Upper lobe of left lung (tissue), 6 donors: ENCODE measurements at regions not wholly inside any gene's neighbourhood (a gene's known extent, or its start where the extent isn't known, plus 50 kb on each side); places are given as distances from the start of the nearest gene placed in this dataset.

Source experiments
- ATAC-seq, 2 donors: fragments of 200-7000 bp; cut with Tn5 transposase; one replicate each; pipeline ENCODE4 v1.9.1; 2022; ENCODE audit warnings: mild to moderate bottlenecking in 2 of 2, moderate library complexity in 2 of 2; ENCODE audit not compliant: low FRiP score in 2 of 2
- DNase-seq, 2 donors: peaks; one replicate each; pipeline ENCODE4 v3.0.0-alpha.2; 2019 to 2020
- H3K27ac ChIP-seq, 4 donors: fragments of 200-600 bp; sonication (generic); one replicate each; pipeline ENCODE4 v1.5.1; 2016 to 2019
- H3K27me3 ChIP-seq, 4 donors: fragments of 200-600 bp; sonication (generic); one replicate each; pipeline ENCODE4 v1.5.1; 2017 to 2019
- H3K36me3 ChIP-seq, 4 donors: fragments of 200-600 bp; sonication (generic); one replicate each; pipeline ENCODE4 v1.5.1; 2016 to 2019
- H3K4me1 ChIP-seq, 4 donors: fragments of 200-600 bp; sonication (generic); one replicate each; pipeline ENCODE4 v1.5.1; 2018 to 2019
- H3K4me3 ChIP-seq, 4 donors: fragments of 200-600 bp; sonication (generic); one replicate each; pipeline ENCODE4 v1.5.1; 2017 to 2019; ENCODE audit warnings: mild to moderate bottlenecking in 2 of 4, moderate library complexity in 1 of 4
- H3K9me3 ChIP-seq, 4 donors: fragments of 200-600 bp; sonication (generic); one replicate each; pipeline ENCODE4 v1.5.1; 2018 to 2019
- CTCF ChIP-seq, 6 experiments: fragments of 450-650 bp in 4 of 6; fragments of 200-600 bp in 2 of 6; sonication (generic) in 2 of 6; IDR thresholded peaks; one replicate each; pipeline ENCODE4 v1.5.1; 2016 to 2019; ENCODE audit warnings: antibody characterized with exemption in 6 of 6
- EP300 ChIP-seq, 4 donors: sonication (generic); formaldehyde crosslinking; IDR thresholded peaks; one replicate each; pipeline ENCODE4 v1.5.1; 2017; ENCODE audit warnings: antibody characterized with exemption in 4 of 4, control low read depth in 2 of 4
- POLR2A ChIP-seq, 4 donors: fragments of 450-650 bp; IDR thresholded peaks; one replicate each; pipeline ENCODE4 v1.5.1; 2016 to 2017; ENCODE audit warnings: antibody characterized with exemption in 4 of 4, mild to moderate bottlenecking in 2 of 4
- POLR2AphosphoS5 ChIP-seq, 2 donors: sonication (generic); formaldehyde crosslinking; IDR thresholded peaks; one replicate each; pipeline ENCODE4 v1.5.1; 2017; ENCODE audit warnings: antibody characterized with exemption in 2 of 2
- WGBS, 2 donors: methylation state at CpG; one replicate each; pipeline ENCODE4 v1.1.5; 2017 to 2018; 5-methylcytosine and 5-hydroxymethylcytosine counted together
- donor health status: DM: no; HTN: no; CAD: no; lungs with moderate emphysema.
- donor health status: DM: no; HTN: yes; CAD: no; lungs with severe emphysema.

GRCh38 chr10:64750672-64751071, 1229.5 kb downstream of the REEP3 start:
- WGBS, 2 donors = 61 to 65% methylated on average over 2 of the region's 2 CpGs
- no peak for DNase-seq
- Histone ChIP-seq H3K4me1 (no peaks in the 10 kb centered on the region), H3K27me3 (no peaks in the 10 kb centered on the region), H3K27ac (no peak overlapping the region), H3K9me3 (no peaks in the 10 kb centered on the region), H3K36me3 (no peaks in the 10 kb centered on the region), H3K4me3 (no peak overlapping the region)
- TF ChIP-seq EP300 (IDR thresholded peaks at IDR 0.05) = no peak
- TF ChIP-seq CTCF (IDR thresholded peaks at IDR 0.05) = no peak
- TF ChIP-seq POLR2A (IDR thresholded peaks at IDR 0.05) = no peak
- TF ChIP-seq POLR2AphosphoS5 (IDR thresholded peaks at IDR 0.05) = no peak
- no peak for ATAC-seq

GRCh38 chr10:64753516-64753915, 1232.3 kb downstream of the REEP3 start:
- Histone ChIP-seq H3K27me3 (no peaks in the 10 kb centered on the region), H3K4me1 (no peaks in the 10 kb centered on the region), H3K27ac (no peak overlapping the region), H3K9me3 (no peaks in the 10 kb centered on the region), H3K4me3 (no peak overlapping the region), H3K36me3 (no peaks in the 10 kb centered on the region)
- DNase-seq = no peak
- TF ChIP-seq POLR2AphosphoS5 (IDR thresholded peaks at IDR 0.05) (no peak), EP300 (IDR thresholded peaks at IDR 0.05) (no peak), CTCF (IDR thresholded peaks at IDR 0.05) (no peak), POLR2A (IDR thresholded peaks at IDR 0.05) (no peak)
- WGBS, 2 donors = 86 to 96% methylated on average over 2 of the region's 2 CpGs
- no peak for ATAC-seq

- Histone ChIP-seq H3K36me3 (no peaks in the 10 kb centered on the region), H3K27ac (no peak overlapping the region), H3K27me3 (no peaks in the 10 kb centered on the region), H3K9me3 (no peaks in the 10 kb centered on the region), H3K4me3 (no peak overlapping the region), H3K4me1 (no peaks in the 10 kb centered on the region)
- TF ChIP-seq POLR2AphosphoS5 (IDR thresholded peaks at IDR 0.05) (no peak), CTCF (IDR thresholded peaks at IDR 0.05) (no peak), POLR2A (IDR thresholded peaks at IDR 0.05) (no peak), EP300 (IDR thresholded peaks at IDR 0.05) (no peak)
- no peak for DNase-seq
- ATAC-seq = no peak
- WGBS, 2 donors = 88 to 89% methylated on average over 4 of the region's 4 CpGs
These were observed 1239.2 kb downstream of the REEP3 start for GRCh38 chr10:64760371-64760770.

- ATAC-seq (no peak), DNase-seq (no peak)
- Histone ChIP-seq H3K4me1 (no peaks in the 10 kb centered on the region), H3K36me3 (no peaks in the 10 kb centered on the region), H3K4me3 (no peak overlapping the region), H3K27ac (no peak overlapping the region), H3K27me3 (no peaks in the 10 kb centered on the region), H3K9me3 (no peaks in the 10 kb centered on the region)
- no peak for TF ChIP-seq EP300 (IDR thresholded peaks at IDR 0.05)
- TF ChIP-seq POLR2A (IDR thresholded peaks at IDR 0.05) = no peak
- TF ChIP-seq CTCF (IDR thresholded peaks at IDR 0.05) = no peak
- TF ChIP-seq POLR2AphosphoS5 (IDR thresholded peaks at IDR 0.05) = no peak
- whole genome bisulfite sequencing, 2 donors = 68 to 74% methylated on average over 4 of the region's 4 CpGs
These were observed 1241.7 kb downstream of the REEP3 start for GRCh38 chr10:64762861-64763260.

GRCh38 chr10:64765498-64765897, 1244.3 kb downstream of the REEP3 start:
- H3K27me3 ChIP-seq = no peaks in the 10 kb centered on the region
- no peaks in the 10 kb centered on the region for H3K9me3 ChIP-seq
- no peak for DNase-seq
- no peak overlapping the region for H3K4me3 ChIP-seq
- no peak for ATAC-seq
- H3K4me1 ChIP-seq = no peaks in the 10 kb centered on the region
- WGBS, 2 donors = 91 to 98% methylated on average over 2 of the region's 2 CpGs
- no peak overlapping the region for H3K27ac ChIP-seq
- H3K36me3 ChIP-seq = no peaks in the 10 kb centered on the region
- no peak for TF ChIP-seq POLR2A (IDR thresholded peaks at IDR 0.05)
- TF ChIP-seq CTCF (IDR thresholded peaks at IDR 0.05) = no peak
- TF ChIP-seq POLR2AphosphoS5 (IDR thresholded peaks at IDR 0.05) = no peak
- no peak for TF ChIP-seq EP300 (IDR thresholded peaks at IDR 0.05)
